Colonic mucosa (tissue), 4 donors: ENCODE measurements at regions not wholly inside any gene's neighbourhood (a gene's known extent, or its start where the extent isn't known, plus 50 kb on each side); places are given as distances from the start of the nearest gene placed in this dataset.

ENCODE experiments used
- DNase-seq: peaks from one replicate; pipeline ENCODE4 v3.0.0-alpha.2; 2020
- H3K27ac ChIP-seq: fragments of 200-600 bp; one replicate; pipeline ENCODE4 v1.8.0; 2021
- H3K27me3 ChIP-seq: fragments of 200-600 bp; one replicate; pipeline ENCODE4 v1.8.0; 2021
- H3K36me3 ChIP-seq: fragments of 200-600 bp; one replicate; pipeline ENCODE4 v1.8.0; 2021
- H3K4me1 ChIP-seq: fragments of 200-600 bp; one replicate; pipeline ENCODE4 v1.8.0; 2021; ENCODE audit warnings: mild to moderate bottlenecking
- H3K4me3 ChIP-seq: fragments of 200-600 bp; one replicate; pipeline ENCODE4 v1.8.0; 2021
- H3K9ac ChIP-seq, 2 donors: one replicate each; pipeline ENCODE4 v1.7.0; 2013; ENCODE audit warnings: control low read depth in 2 of 2, low read depth in 2 of 2, low read length in 2 of 2
- H3K9me3 ChIP-seq: fragments of 200-600 bp; one replicate; pipeline ENCODE4 v1.8.0; 2021
- intact Hi-C: fragments of 100-400 bp; cut with DNase I; formaldehyde crosslinking; loops from one replicate; pipeline ENCODE4 v1.14.1; 2022
- TF ChIP-seq, protein P1 (sequence below): fragments of 200-600 bp; IDR thresholded peaks from one replicate; pipeline ENCODE4 v1.8.0; 2022; ENCODE audit warnings: antibody characterized with exemption, mild to moderate bottlenecking
- donor health status: healthy.
- donor health status: DM: no; HTN: no; CAD: no.
- donor health status: DM: no; HTN: no; CAD: no.

GRCh38 chr12:38141239-38141638 is 175.3 kb upstream of the ALG10B start:
- Histone ChIP-seq H3K36me3 (no peaks in the 10 kb centered on the region), H3K4me1 (peaks cover 4% of the 10 kb centered on the region), H3K4me3 (no peak overlapping the region), H3K27me3 (no peaks in the 10 kb centered on the region), H3K9me3 (no peaks in the 10 kb centered on the region), H3K9ac (no peak overlapping the region), H3K27ac (no peak overlapping the region)
- TF ChIP-seq, protein P1, sequence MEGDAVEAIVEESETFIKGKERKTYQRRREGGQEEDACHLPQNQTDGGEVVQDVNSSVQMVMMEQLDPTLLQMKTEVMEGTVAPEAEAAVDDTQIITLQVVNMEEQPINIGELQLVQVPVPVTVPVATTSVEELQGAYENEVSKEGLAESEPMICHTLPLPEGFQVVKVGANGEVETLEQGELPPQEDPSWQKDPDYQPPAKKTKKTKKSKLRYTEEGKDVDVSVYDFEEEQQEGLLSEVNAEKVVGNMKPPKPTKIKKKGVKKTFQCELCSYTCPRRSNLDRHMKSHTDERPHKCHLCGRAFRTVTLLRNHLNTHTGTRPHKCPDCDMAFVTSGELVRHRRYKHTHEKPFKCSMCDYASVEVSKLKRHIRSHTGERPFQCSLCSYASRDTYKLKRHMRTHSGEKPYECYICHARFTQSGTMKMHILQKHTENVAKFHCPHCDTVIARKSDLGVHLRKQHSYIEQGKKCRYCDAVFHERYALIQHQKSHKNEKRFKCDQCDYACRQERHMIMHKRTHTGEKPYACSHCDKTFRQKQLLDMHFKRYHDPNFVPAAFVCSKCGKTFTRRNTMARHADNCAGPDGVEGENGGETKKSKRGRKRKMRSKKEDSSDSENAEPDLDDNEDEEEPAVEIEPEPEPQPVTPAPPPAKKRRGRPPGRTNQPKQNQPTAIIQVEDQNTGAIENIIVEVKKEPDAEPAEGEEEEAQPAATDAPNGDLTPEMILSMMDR = no peak
- intact Hi-C loops = no loop called here
- no peak for DNase-seq

DNA sequence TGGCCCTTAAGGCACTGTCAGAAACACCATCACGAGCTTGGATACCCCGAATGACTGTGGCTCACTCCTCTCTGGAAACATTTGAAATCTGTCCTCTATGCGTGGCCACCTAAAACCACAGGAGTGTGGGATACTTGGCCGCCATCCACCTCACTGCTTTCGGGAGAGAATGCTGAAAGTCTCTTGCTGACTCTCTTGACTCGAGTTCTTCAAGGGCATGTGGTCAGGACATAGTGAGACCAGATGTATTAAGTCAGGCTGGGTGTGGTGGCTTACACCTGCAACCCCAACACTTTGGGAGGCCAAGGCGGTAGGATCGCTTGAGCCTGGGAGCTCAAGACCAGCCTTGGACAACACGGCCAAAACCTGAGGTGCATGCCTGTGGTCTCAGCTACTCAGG is 174.7 kb upstream of the ALG10B start:
- H3K9ac ChIP-seq = no peak overlapping the region
- DNase-seq = no peak

GRCh38 chr12:38142974-38143373 is 173.6 kb upstream of the ALG10B start:
- Histone ChIP-seq H3K9ac (no peak overlapping the region), H3K4me3 (no peak overlapping the region), H3K27ac (no peak overlapping the region), H3K4me1 (peaks cover 4% of the 10 kb centered on the region), H3K36me3 (no peaks in the 10 kb centered on the region), H3K9me3 (no peaks in the 10 kb centered on the region), H3K27me3 (no peaks in the 10 kb centered on the region)
- TF ChIP-seq, protein P1 = no peak
- DNase-seq = no peak
- intact Hi-C loops = no loop called here

More for the DNA sequence above, 174.7 kb upstream of the ALG10B start:
- Histone ChIP-seq H3K4me3 (no peak overlapping the region), H3K27me3 (no peaks in the 10 kb centered on the region), H3K27ac (no peak overlapping the region), H3K4me1 (peaks cover 4% of the 10 kb centered on the region), H3K9me3 (no peaks in the 10 kb centered on the region), H3K36me3 (no peaks in the 10 kb centered on the region)
- TF ChIP-seq, protein P1 = no peak
- intact Hi-C loops = no loop called here

GRCh38 chr12:38144049-38144448 is 172.5 kb upstream of the ALG10B start:
- Histone ChIP-seq H3K9me3 (no peaks in the 10 kb centered on the region), H3K36me3 (no peaks in the 10 kb centered on the region), H3K4me3 (no peak overlapping the region), H3K9ac (no peak overlapping the region), H3K27ac (no peak overlapping the region), H3K27me3 (no peaks in the 10 kb centered on the region), H3K4me1 (no peaks in the 10 kb centered on the region)
- DNase-seq = no peak
- TF ChIP-seq, protein P1 = no peak
- intact Hi-C loops = no loop called here

GRCh38 chr12:38144601-38145436 is 171.8 kb upstream of the ALG10B start:
- no peak overlapping the region for H3K4me3 ChIP-seq
- no peaks in the 10 kb centered on the region for H3K9me3 ChIP-seq
- H3K27ac ChIP-seq = no peak overlapping the region
- TF ChIP-seq, protein P1 = no peak
- no peaks in the 10 kb centered on the region for H3K36me3 ChIP-seq
- no peaks in the 10 kb centered on the region for H3K27me3 ChIP-seq
- no peaks in the 10 kb centered on the region for H3K4me1 ChIP-seq
- H3K9ac ChIP-seq = no peak overlapping the region
- DNase-seq = no peak
- intact Hi-C loops = no loop called here
